Middle frontal gyrus (tissue), 1 donor: ENCODE measurements at regions not wholly inside any gene's neighbourhood (a gene's known extent, or its start where the extent isn't known, plus 50 kb on each side); places are given as distances from the start of the nearest gene placed in this dataset.

ENCODE experiments used
- DNase-seq: peaks from one replicate; pipeline ENCODE4 v3.0.0-alpha.2; 2015; ENCODE audit warnings: low spot score; ENCODE audit errors: extremely low spot score

- no peak for DNase-seq
Observed at GRCh38 chr14:104436741-104437701, 142.5 kb upstream of the C14orf180 start.

GRCh38 chr14:104437703-104438102 lies 141.9 kb upstream of the C14orf180 start:
- no peak for DNase-seq

GRCh38 chr14:104438166-104438887 lies 141.2 kb upstream of the C14orf180 start:
- DNase-seq = no peak

- DNase-seq = no peak
Observed at GRCh38 chr14:104439625-104440024, 139.9 kb upstream of the C14orf180 start.

GRCh38 chr14:104440297-104440956 lies 139.1 kb upstream of the C14orf180 start:
- no peak for DNase-seq

GRCh38 chr14:104441275-104442106 lies 138.1 kb upstream of the C14orf180 start:
- no peak for DNase-seq

GRCh38 chr14:104442107-104442551 lies 137.4 kb upstream of the C14orf180 start:
- no peak for DNase-seq

- no peak for DNase-seq
Observed at GRCh38 chr14:104442631-104443390, 136.8 kb upstream of the C14orf180 start.

- DNase-seq = no peak
Observed at GRCh38 chr14:104443391-104444158, 136.0 kb upstream of the C14orf180 start.

GRCh38 chr14:104444159-104445030 lies 135.2 kb upstream of the C14orf180 start:
- DNase-seq = no peak

- DNase-seq = no peak
Observed at GRCh38 chr14:104445086-104445485, 134.5 kb upstream of the C14orf180 start.

- no peak for DNase-seq
Observed at GRCh38 chr14:104445832-104446381, 133.7 kb upstream of the C14orf180 start.

- no peak for DNase-seq
Observed at GRCh38 chr14:104446611-104447010, 133.0 kb upstream of the C14orf180 start.

GRCh38 chr14:104447750-104448149 lies 131.8 kb upstream of the C14orf180 start:
- DNase-seq = no peak

- DNase-seq = no peak
Observed at GRCh38 chr14:104448321-104448720, 131.2 kb upstream of the C14orf180 start.

- no peak for DNase-seq
Observed at GRCh38 chr14:104448721-104449120, 130.8 kb upstream of the C14orf180 start.

- no peak for DNase-seq
Observed at GRCh38 chr14:104450811-104451401, 128.7 kb upstream of the C14orf180 start.

GRCh38 chr14:104451474-104451873 lies 128.1 kb upstream of the C14orf180 start:
- DNase-seq = no peak
